Peyer's patch (tissue), 4 donors: ENCODE measurements at regions not wholly inside any gene's neighbourhood (a gene's known extent, or its start where the extent isn't known, plus 50 kb on each side); places are given as distances from the start of the nearest gene placed in this dataset.

ENCODE experiments used
- POLR2A ChIP-seq, 2 donors: fragments of 450-650 bp; IDR thresholded peaks; one replicate each; pipeline ENCODE4 v1.5.1; 2017; ENCODE audit warnings: antibody characterized with exemption in 2 of 2, mild to moderate bottlenecking in 2 of 2, moderate library complexity in 2 of 2
- TF ChIP-seq, protein P1 (sequence below), 6 experiments: fragments of 450-650 bp in 4 of 6; fragments of 200-600 bp in 2 of 6; sonication (generic) in 1 of 6; IDR thresholded peaks; one replicate each; pipeline ENCODE4 v1.5.1; 2017 to 2019; ENCODE audit warnings: antibody characterized with exemption in 6 of 6, mild to moderate bottlenecking in 3 of 6, moderate library complexity in 1 of 6

DNA sequence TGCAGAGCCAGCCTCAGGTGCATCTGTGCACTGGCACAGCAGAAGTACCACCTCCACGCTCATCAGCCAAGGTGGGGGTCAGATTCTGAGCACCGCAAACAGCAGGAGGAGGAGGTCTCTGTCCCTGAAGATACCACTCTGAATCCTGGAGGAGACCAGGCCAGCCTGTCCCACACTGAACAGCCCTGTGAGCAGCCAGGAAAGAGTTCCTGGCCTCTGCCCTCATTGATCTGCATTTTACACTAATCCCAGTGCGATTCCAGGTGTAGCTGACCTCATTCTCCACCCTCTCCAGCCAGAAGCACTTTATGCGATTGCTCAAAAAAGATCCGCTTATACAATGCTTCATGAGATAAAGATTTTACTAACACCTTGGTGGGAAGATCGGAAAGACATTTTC is 99.1 kb upstream of the CACUL1 start:
- TF ChIP-seq, protein P1, sequence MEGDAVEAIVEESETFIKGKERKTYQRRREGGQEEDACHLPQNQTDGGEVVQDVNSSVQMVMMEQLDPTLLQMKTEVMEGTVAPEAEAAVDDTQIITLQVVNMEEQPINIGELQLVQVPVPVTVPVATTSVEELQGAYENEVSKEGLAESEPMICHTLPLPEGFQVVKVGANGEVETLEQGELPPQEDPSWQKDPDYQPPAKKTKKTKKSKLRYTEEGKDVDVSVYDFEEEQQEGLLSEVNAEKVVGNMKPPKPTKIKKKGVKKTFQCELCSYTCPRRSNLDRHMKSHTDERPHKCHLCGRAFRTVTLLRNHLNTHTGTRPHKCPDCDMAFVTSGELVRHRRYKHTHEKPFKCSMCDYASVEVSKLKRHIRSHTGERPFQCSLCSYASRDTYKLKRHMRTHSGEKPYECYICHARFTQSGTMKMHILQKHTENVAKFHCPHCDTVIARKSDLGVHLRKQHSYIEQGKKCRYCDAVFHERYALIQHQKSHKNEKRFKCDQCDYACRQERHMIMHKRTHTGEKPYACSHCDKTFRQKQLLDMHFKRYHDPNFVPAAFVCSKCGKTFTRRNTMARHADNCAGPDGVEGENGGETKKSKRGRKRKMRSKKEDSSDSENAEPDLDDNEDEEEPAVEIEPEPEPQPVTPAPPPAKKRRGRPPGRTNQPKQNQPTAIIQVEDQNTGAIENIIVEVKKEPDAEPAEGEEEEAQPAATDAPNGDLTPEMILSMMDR (IDR thresholded peaks at IDR 0.05), result no peak
- no peak for TF ChIP-seq POLR2A (IDR thresholded peaks at IDR 0.05)
